H9 (cell line): ENCODE measurements at regions not wholly inside any gene's neighbourhood (a gene's known extent, or its start where the extent isn't known, plus 50 kb on each side); places are given as distances from the start of the nearest gene placed in this dataset.
A peak's percentile ranks its signal among the peaks of the same experiment; 100 is the strongest.

Source experiments
- DNase-seq: peaks from one replicate; pipeline ENCODE4 v3.0.0-alpha.2; 2017
- H2AFZ ChIP-seq: one replicate; pipeline ENCODE4 v1.6.1; 2013; ENCODE audit warnings: mild to moderate bottlenecking, low read length, control low read depth, moderate library complexity
- H2AK5ac ChIP-seq: 2 replicates; pipeline ENCODE4 v1.6.1; 2013; ENCODE audit warnings: low read length, control low read depth, mixed read lengths; ENCODE audit not compliant: insufficient read length
- H2BK120ac ChIP-seq: one replicate; pipeline ENCODE4 v1.6.1; 2013; ENCODE audit warnings: low read depth, mild to moderate bottlenecking, low read length, control low read depth, inconsistent platforms; ENCODE audit not compliant: poor library complexity, severe bottlenecking
- H2BK12ac ChIP-seq: 2 replicates; pipeline ENCODE4 v1.6.1; 2013; ENCODE audit warnings: low read length, control low read depth, mixed read lengths, low read depth; ENCODE audit not compliant: insufficient read length
- H2BK15ac ChIP-seq: 2 replicates; pipeline ENCODE4 v1.6.1; 2013; ENCODE audit warnings: low read depth, low read length, control low read depth
- H2BK20ac ChIP-seq: one replicate; pipeline ENCODE4 v1.6.1; 2013; ENCODE audit warnings: low read depth, mild to moderate bottlenecking, low read length, control low read depth, inconsistent platforms; ENCODE audit not compliant: poor library complexity, severe bottlenecking
- H2BK5ac ChIP-seq: 2 replicates; pipeline ENCODE4 v1.6.1; 2013; ENCODE audit warnings: low read length, control low read depth, mixed read lengths; ENCODE audit not compliant: insufficient read length
- H3K14ac ChIP-seq: 2 replicates; pipeline ENCODE4 v1.6.1; 2013; ENCODE audit warnings: low read length, control low read depth; ENCODE audit not compliant: insufficient read depth
- H3K18ac ChIP-seq: 2 replicates; pipeline ENCODE4 v1.6.1; 2013; ENCODE audit warnings: low read depth, mild to moderate bottlenecking, mixed read lengths, low read length, control low read depth; ENCODE audit not compliant: insufficient read length
- H3K23ac ChIP-seq: 2 replicates; pipeline ENCODE4 v1.6.1; 2013; ENCODE audit warnings: low read length, control low read depth, mixed read lengths, low read depth; ENCODE audit not compliant: insufficient read length
- H3K23me2 ChIP-seq: 2 replicates; pipeline ENCODE4 v1.6.1; 2013; ENCODE audit warnings: low read depth, mild to moderate bottlenecking, mixed read lengths, low read length, control low read depth; ENCODE audit not compliant: insufficient read length, poor library complexity, severe bottlenecking
- H3K27ac ChIP-seq: 2 replicates; pipeline ENCODE4 v1.5.1; 2013; ENCODE audit warnings: low read length, control low read depth, mixed read lengths, low read depth; ENCODE audit not compliant: insufficient read length
- H3K27me3 ChIP-seq: 2 replicates; pipeline ENCODE4 v1.6.1; 2013; ENCODE audit warnings: low read length, control low read depth, inconsistent platforms; ENCODE audit not compliant: insufficient read depth
- H3K4ac ChIP-seq: 2 replicates; pipeline ENCODE4 v1.6.1; 2013; ENCODE audit warnings: low read depth, mild to moderate bottlenecking, control low read depth, inconsistent platforms, low read length, moderate library complexity
- H3K4me1 ChIP-seq: 2 replicates; pipeline ENCODE4 v1.6.1; 2013; ENCODE audit warnings: low read length, control low read depth, inconsistent platforms; ENCODE audit not compliant: insufficient read depth
- H3K4me2 ChIP-seq: 2 replicates; pipeline ENCODE4 v1.6.1; 2013; ENCODE audit warnings: low read length, control low read depth, mixed read lengths; ENCODE audit not compliant: insufficient read length, insufficient read depth
- H3K56ac ChIP-seq: 2 replicates; pipeline ENCODE4 v1.6.1; 2013; ENCODE audit warnings: low read depth, mild to moderate bottlenecking, mixed read lengths, low read length, control low read depth; ENCODE audit not compliant: insufficient read length
- H3K79me1 ChIP-seq: 2 replicates; pipeline ENCODE4 v1.6.1; 2013; ENCODE audit warnings: low read depth, mild to moderate bottlenecking, moderate library complexity, low read length, control low read depth, inconsistent platforms; ENCODE audit not compliant: insufficient read depth, poor library complexity, severe bottlenecking
- H3K79me2 ChIP-seq: 2 replicates; pipeline ENCODE4 v1.6.1; 2013; ENCODE audit warnings: low read length, control low read depth, inconsistent platforms; ENCODE audit not compliant: insufficient read depth
- H3K9ac ChIP-seq: 2 replicates; pipeline ENCODE4 v1.6.1; 2013; ENCODE audit warnings: low read length, control low read depth, mixed read lengths; ENCODE audit not compliant: insufficient read length; ENCODE audit errors: extremely low read depth
- H3K9me3 ChIP-seq: one replicate; pipeline ENCODE4 v1.6.1; 2013; ENCODE audit warnings: low read depth, low read length, inconsistent platforms; ENCODE audit not compliant: control insufficient read depth
- H3T11ph ChIP-seq: one replicate; pipeline ENCODE4 v1.6.1; 2013; ENCODE audit warnings: mild to moderate bottlenecking, low read length, control low read depth, inconsistent platforms
- H4K20me1 ChIP-seq: one replicate; pipeline ENCODE4 v1.6.1; 2013; ENCODE audit not compliant: control insufficient read depth, insufficient read length, insufficient read depth
- H4K5ac ChIP-seq: 2 replicates; pipeline ENCODE4 v1.6.1; 2013; ENCODE audit warnings: low read depth, mild to moderate bottlenecking, mixed read lengths, low read length, control low read depth; ENCODE audit not compliant: insufficient read length
- H4K8ac ChIP-seq: replicated peaks from 2 replicates; pipeline ENCODE4 v1.6.1; 2013; ENCODE audit warnings: low read length, control low read depth, mixed read lengths, low read depth; ENCODE audit not compliant: insufficient read length
- H4K91ac ChIP-seq: 2 replicates; pipeline ENCODE4 v1.6.1; 2013; ENCODE audit warnings: low read depth, mild to moderate bottlenecking, moderate library complexity, mixed read lengths, low read length, control low read depth; ENCODE audit not compliant: insufficient read length
- H3K27ac Mint-ChIP-seq, 3 experiments: 2 replicates in 2 of 3; 3 replicates in 1 of 3; pipeline ENCODE4 v1.8.0; 2020 to 2021; ENCODE audit warnings: mixed read lengths in 3 of 3, mild to moderate bottlenecking in 1 of 3, moderate library complexity in 1 of 3
- H3K27me3 Mint-ChIP-seq: 2 replicates; pipeline ENCODE4 v1.8.0; 2021; ENCODE audit warnings: low read depth, mild to moderate bottlenecking, moderate library complexity, mixed read lengths
- H3K36me3 Mint-ChIP-seq, 3 experiments: 2 replicates in 2 of 3; 3 replicates in 1 of 3; pipeline ENCODE4 v1.8.0; 2020 to 2021; ENCODE audit warnings: low read depth in 3 of 3, mixed read lengths in 3 of 3; ENCODE audit not compliant: insufficient read depth in 1 of 3
- H3K4me1 Mint-ChIP-seq, 2 experiments: 2 replicates each; pipeline ENCODE4 v1.8.0; 2020; ENCODE audit warnings: mixed read lengths in 2 of 2
- H3K4me3 Mint-ChIP-seq, 2 experiments: 2 replicates in 1 of 2; 3 replicates in 1 of 2; pipeline ENCODE4 v1.8.0; 2020 to 2021; ENCODE audit warnings: mild to moderate bottlenecking in 2 of 2, mixed read lengths in 2 of 2, moderate library complexity in 1 of 2
- H3K9me3 Mint-ChIP-seq, 2 experiments: 2 replicates in 1 of 2; 3 replicates in 1 of 2; pipeline ENCODE4 v1.8.0; 2020; ENCODE audit warnings: mild to moderate bottlenecking in 2 of 2, mixed read lengths in 2 of 2, moderate library complexity in 1 of 2
- CTCF ChIP-seq: fragments of 200-600 bp; sonication (generic); conservative IDR thresholded peaks from 3 replicates; pipeline ENCODE4 v1.8.0; 2021; ENCODE audit warnings: antibody characterized with exemption, mild to moderate bottlenecking
- WGBS: extraction: QIAGEN DNeasy Blood & Tissue Kit; methylation state at CpG from one replicate; pipeline ENCODE4 v1.1.7; 2013; ENCODE audit warnings: missing lambda C conversion rate, low lambda C conversion rate, mixed read lengths; ENCODE audit not compliant: insufficient read length; ENCODE audit errors: extremely low coverage; 5-methylcytosine and 5-hydroxymethylcytosine counted together

GRCh38 chr6:40722091-40722490, 134.9 kb upstream of the LRFN2 start:
- H3T11ph ChIP-seq, result no peak overlapping the region
- no peak overlapping the region for H3K4me2 ChIP-seq
- no peak for TF ChIP-seq CTCF
- H2AK5ac ChIP-seq, result no peak overlapping the region
- H2BK15ac ChIP-seq, result no peak overlapping the region
- H2BK5ac ChIP-seq, result no peak overlapping the region
- no peak overlapping the region for H2AFZ ChIP-seq
- no peaks in the 10 kb centered on the region for H3K79me1 ChIP-seq
- DNase-seq, result no peak
- H3K56ac ChIP-seq, result no peak overlapping the region
- peak overlapping the region in 1 of 3 experiments; percentile 46; a peak in 1 of 7 replicates for H3K27ac Mint-ChIP-seq
- H3K4ac ChIP-seq, result no peak overlapping the region
- H3K4me1 Mint-ChIP-seq, result peaks cover 32 to 33% of the 10 kb centered on the region in 2 experiments
- WGBS, result no CpG with 5 or more reads among the region's 4 CpGs
- no peak overlapping the region for H3K9ac ChIP-seq
- H3K27me3 Mint-ChIP-seq, result no peaks in the 10 kb centered on the region; the same call in 1 of the 2 replicates
- no peaks in the 10 kb centered on the region; the same call in 1 of the 2 replicates for H3K79me2 ChIP-seq
- no peak overlapping the region for H3K23ac ChIP-seq
- H2BK120ac ChIP-seq, result no peak overlapping the region
- H4K8ac ChIP-seq, result no peak overlapping the region
- no peak overlapping the region for H4K91ac ChIP-seq
- no peaks in the 10 kb centered on the region for H4K20me1 ChIP-seq
- H3K14ac ChIP-seq, result no peak overlapping the region
- H3K4me3 Mint-ChIP-seq, result no peak overlapping the region
- no peaks in the 10 kb centered on the region for H3K36me3 Mint-ChIP-seq
- no peaks in the 10 kb centered on the region for H3K27me3 ChIP-seq
- peaks cover 5% of the 10 kb centered on the region; the same call in 1 of the 2 replicates for H3K4me1 ChIP-seq
- H3K23me2 ChIP-seq, result no peaks in the 10 kb centered on the region
- H3K18ac ChIP-seq, result no peak overlapping the region
- no peaks in the 10 kb centered on the region for H3K9me3 Mint-ChIP-seq
- H2BK12ac ChIP-seq, result no peak overlapping the region
- no peaks in the 10 kb centered on the region for H3K9me3 ChIP-seq
- H4K5ac ChIP-seq, result no peak overlapping the region
- no peak overlapping the region for H3K27ac ChIP-seq
- no peak overlapping the region for H2BK20ac ChIP-seq
